CD8-positive, alpha-beta memory T cell (primary cell): ENCODE measurements at regions not wholly inside any gene's neighbourhood (a gene's known extent, or its start where the extent isn't known, plus 50 kb on each side); places are given as distances from the start of the nearest gene placed in this dataset.
A peak's percentile ranks its signal among the peaks of the same experiment; 100 is the strongest.

Experiments
- CTCF ChIA-PET: fragments of 350-600 bp; sonication (Branson Sonifier 250); formaldehyde crosslinking; loops from one replicate; lab custom pipeline; 2021; ENCODE audit warnings: antibody characterized with exemption; lab: Charles Lee
- POLR2A ChIA-PET: fragments of 350-600 bp; sonication (Branson Sonifier 250); formaldehyde crosslinking; loops from one replicate; lab custom pipeline; 2021; ENCODE audit warnings: antibody characterized with exemption; lab: Charles Lee
- DNase-seq, 5 donors: peaks; one replicate each; pipeline versions ENCODE4 v3.0.0 to v3.0.0-alpha.2; 2020 to 2022; ENCODE audit warnings: mixed read lengths in 1 of 5
- H3K27ac ChIP-seq: one replicate; pipeline ENCODE4 v1.7.0; 2013; ENCODE audit warnings: low read depth, mild to moderate bottlenecking, low read length, moderate library complexity
- H3K27me3 ChIP-seq: 2 replicates; pipeline ENCODE4 v1.7.0; 2013; ENCODE audit warnings: low read length, mild to moderate bottlenecking; ENCODE audit not compliant: insufficient read depth, poor library complexity, severe bottlenecking
- H3K36me3 ChIP-seq: 2 replicates; pipeline ENCODE4 v1.7.0; 2013; ENCODE audit warnings: mild to moderate bottlenecking, low read length, moderate library complexity; ENCODE audit not compliant: insufficient read depth
- H3K4me1 ChIP-seq: 2 replicates; pipeline ENCODE4 v1.7.0; 2013; ENCODE audit warnings: mild to moderate bottlenecking, low read length, moderate library complexity; ENCODE audit not compliant: insufficient read depth
- H3K4me3 ChIP-seq: 2 replicates; pipeline ENCODE4 v1.7.0; 2013; ENCODE audit warnings: mild to moderate bottlenecking, low read length
- H3K9me3 ChIP-seq: 2 replicates; pipeline ENCODE4 v1.7.0; 2013; ENCODE audit warnings: mild to moderate bottlenecking, low read length
- H3K27ac Mint-ChIP-seq, 8 donors: one replicate each; pipeline ENCODE4 v1.8.0; 2020 to 2021; ENCODE audit warnings: mixed read lengths in 8 of 8, mild to moderate bottlenecking in 6 of 8, inconsistent platforms in 3 of 8, moderate library complexity in 3 of 8
- H3K27me3 Mint-ChIP-seq, 2 donors: one replicate each; pipeline ENCODE4 v1.8.0; 2020 to 2021; ENCODE audit warnings: mixed read lengths in 2 of 2, mild to moderate bottlenecking in 1 of 2, moderate library complexity in 1 of 2
- H3K36me3 Mint-ChIP-seq, 3 donors: one replicate each; pipeline ENCODE4 v1.8.0; 2020 to 2021; ENCODE audit warnings: mixed read lengths in 3 of 3, inconsistent platforms in 1 of 3, mild to moderate bottlenecking in 1 of 3
- H3K4me1 Mint-ChIP-seq, 3 donors: one replicate each; pipeline ENCODE4 v1.8.0; 2020 to 2021; ENCODE audit warnings: mixed read lengths in 3 of 3, inconsistent platforms in 1 of 3, mild to moderate bottlenecking in 1 of 3
- H3K4me3 Mint-ChIP-seq, 7 donors: one replicate each; pipeline ENCODE4 v1.8.0; 2020 to 2021; ENCODE audit warnings: mixed read lengths in 7 of 7, mild to moderate bottlenecking in 6 of 7, moderate library complexity in 4 of 7, inconsistent platforms in 2 of 7
- H3K9me3 Mint-ChIP-seq, 5 donors: one replicate each; pipeline ENCODE4 v1.8.0; 2020 to 2022; ENCODE audit warnings: mixed read lengths in 5 of 5, mild to moderate bottlenecking in 3 of 5, moderate library complexity in 2 of 5, inconsistent platforms in 1 of 5

DNA sequence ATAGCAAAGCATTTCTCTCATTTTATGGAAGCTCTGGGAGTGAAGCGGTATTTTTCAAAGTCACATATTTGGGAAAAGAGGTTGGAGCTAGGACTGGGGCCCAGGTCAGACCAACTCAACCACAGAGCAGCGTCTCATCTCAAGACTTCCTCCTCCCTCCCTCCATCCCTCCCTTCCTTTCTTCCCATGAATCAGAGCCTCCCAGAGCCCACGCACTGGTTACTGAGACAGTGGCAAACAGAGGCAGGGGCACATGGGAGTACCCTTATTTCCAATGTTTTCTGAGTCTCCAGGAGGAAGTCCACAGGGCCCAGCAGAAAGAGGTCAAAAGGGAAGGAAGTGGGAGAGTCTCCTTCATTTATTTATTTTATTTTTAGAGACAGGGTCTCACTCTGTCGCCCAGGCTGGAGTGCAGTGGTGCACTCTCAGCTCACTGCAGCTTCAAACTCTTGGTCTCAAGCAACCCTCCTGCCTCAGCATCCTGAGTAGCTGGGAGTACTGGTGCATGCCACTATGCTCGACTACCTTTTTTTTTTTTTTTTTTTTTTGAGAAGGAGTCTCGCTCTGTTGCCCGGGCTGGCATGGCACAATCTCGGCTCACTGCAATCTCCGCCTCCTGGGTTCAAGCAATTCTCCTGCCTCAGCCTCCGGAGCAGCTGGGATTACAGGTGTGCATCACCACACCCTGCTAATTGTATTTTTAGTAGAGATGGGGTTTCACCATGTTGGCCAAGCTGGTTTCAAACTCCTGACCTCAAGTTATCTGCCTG, 52.5 kb upstream of the CDKN2AIPNL start:
- Histone ChIP-seq H3K4me1 (peaks cover 14% of the 10 kb centered on the region), H3K27me3 (no peaks in the 10 kb centered on the region), H3K36me3 (no peaks in the 10 kb centered on the region), H3K9me3 (no peaks in the 10 kb centered on the region), H3K27ac (no peak overlapping the region), H3K4me3 (no peak overlapping the region)
- H3K36me3 Mint-ChIP-seq = no peaks in the 10 kb centered on the region
- ChIA-PET CTCF (interaction anchor here (1.6 kb wide), 1 partner anchor 63 kb away, joined by 3 read pairs; no protein-coding TSS in a partner anchor), POLR2A (interaction anchor here (0.6 to 3.6 kb wide), 2 partner anchors 12 to 62 kb away, joined by 8 to 29 read pairs; partner anchors contain the start of gene JADE2)
- DNase-seq = no peak
- H3K27ac Mint-ChIP-seq = peak overlapping the region in 2 of 8 donors; percentile 64 to 66
- peak overlapping the region in 2 of 7 donors; percentile 48 to 87 for H3K4me3 Mint-ChIP-seq
- H3K4me1 Mint-ChIP-seq = peaks cover 6 to 29% (median 10%) of the 10 kb centered on the region in 3 donors
- peaks cover 0 to 2% of the 10 kb centered on the region in 2 donors for H3K27me3 Mint-ChIP-seq
- no peaks in the 10 kb centered on the region for H3K9me3 Mint-ChIP-seq

DNA sequence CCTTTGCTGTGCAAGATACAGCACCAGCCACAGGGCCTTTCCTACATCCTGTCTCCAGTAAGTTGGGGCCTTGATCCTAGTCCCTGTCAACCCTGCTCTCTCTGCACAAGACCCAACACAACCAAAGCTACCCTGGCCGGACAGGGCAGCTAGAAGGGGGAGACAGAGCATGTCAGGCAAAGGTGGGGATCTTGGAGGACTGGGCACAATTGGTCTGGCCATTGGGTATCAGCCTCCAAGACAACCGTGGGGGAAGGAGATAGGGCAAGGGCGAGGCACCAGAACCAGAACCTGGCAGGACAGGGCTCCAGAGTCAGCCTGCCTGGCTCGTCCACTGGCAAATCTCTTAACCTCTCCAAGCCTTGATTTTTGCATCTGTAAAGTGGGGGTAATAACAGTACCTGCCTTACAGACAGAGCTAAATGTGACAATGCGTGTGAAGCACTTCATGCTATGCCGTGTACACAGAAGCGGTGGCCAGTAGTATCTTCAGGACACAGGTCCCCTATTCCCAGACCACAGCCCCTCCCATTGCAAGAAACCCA, 51.6 kb upstream of the CDKN2AIPNL start:
- no peak for DNase-seq
- CTCF ChIA-PET = no interaction called here
- Mint-ChIP-seq H3K9me3 (no peaks in the 10 kb centered on the region), H3K27ac (peak overlapping the region in 1 of 8 donors; percentile 33), H3K36me3 (no peaks in the 10 kb centered on the region), H3K4me3 (peak overlapping the region in 1 of 7 donors; percentile 13), H3K4me1 (peaks cover 6 to 29% (median 10%) of the 10 kb centered on the region in 3 donors), H3K27me3 (peaks cover 0 to 2% of the 10 kb centered on the region in 2 donors)
- POLR2A ChIA-PET = interaction anchor here (0.5 kb wide), 1 partner anchor 26 kb away, joined by 3 read pairs; no protein-coding TSS in a partner anchor
- H3K4me3 ChIP-seq = no peak overlapping the region
- H3K9me3 ChIP-seq = no peaks in the 10 kb centered on the region
- H3K27me3 ChIP-seq = no peaks in the 10 kb centered on the region
- H3K36me3 ChIP-seq = no peaks in the 10 kb centered on the region
- peaks cover 14% of the 10 kb centered on the region for H3K4me1 ChIP-seq
- no peak overlapping the region for H3K27ac ChIP-seq

GRCh38 chr5:134462761-134463160, 51.1 kb upstream of the CDKN2AIPNL start:
- Histone ChIP-seq H3K27me3 (no peaks in the 10 kb centered on the region), H3K9me3 (no peaks in the 10 kb centered on the region), H3K36me3 (no peaks in the 10 kb centered on the region), H3K4me1 (peaks cover 14% of the 10 kb centered on the region), H3K27ac (no peak overlapping the region), H3K4me3 (no peak overlapping the region)
- ChIA-PET POLR2A (no interaction called here), CTCF (no interaction called here)
- peaks cover 6 to 28% (median 10%) of the 10 kb centered on the region in 3 donors for H3K4me1 Mint-ChIP-seq
- no peaks in the 10 kb centered on the region for H3K36me3 Mint-ChIP-seq
- H3K4me3 Mint-ChIP-seq = no peak overlapping the region
- no peak for DNase-seq
- peak overlapping the region in 1 of 8 donors; percentile 88 for H3K27ac Mint-ChIP-seq
- peaks cover 0 to 2% of the 10 kb centered on the region in 2 donors for H3K27me3 Mint-ChIP-seq
- no peaks in the 10 kb centered on the region for H3K9me3 Mint-ChIP-seq

DNA sequence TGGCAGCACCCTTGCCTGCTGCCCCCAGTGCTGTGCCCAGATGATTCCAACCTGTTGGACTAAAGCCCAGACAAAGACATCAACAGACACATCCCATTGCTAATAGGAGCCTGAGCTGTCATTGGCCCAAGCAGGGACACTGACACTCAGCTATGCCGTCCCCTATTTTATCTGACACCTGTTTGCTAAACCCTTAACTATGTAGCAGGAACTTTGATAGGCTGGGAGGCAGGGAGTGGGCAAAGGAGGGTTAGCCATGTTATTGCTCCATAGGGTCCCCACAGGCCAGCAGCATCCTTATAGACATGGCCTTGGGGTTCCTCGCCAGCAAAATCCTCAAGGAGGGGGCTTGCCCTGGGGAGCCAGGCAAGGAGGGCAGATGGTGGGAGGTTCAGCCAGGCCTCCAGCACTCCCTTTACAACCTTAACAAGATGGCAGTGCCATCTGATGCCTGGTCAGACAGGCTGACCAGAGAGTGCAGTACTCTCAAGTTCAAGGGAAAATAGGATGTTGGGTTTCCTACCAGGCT, 50.4 kb upstream of the CDKN2AIPNL start:
- no peaks in the 10 kb centered on the region for H3K36me3 ChIP-seq
- Mint-ChIP-seq H3K9me3 (no peaks in the 10 kb centered on the region), H3K4me3 (peak overlapping the region in 1 of 7 donors; percentile 23), H3K36me3 (no peaks in the 10 kb centered on the region), H3K27me3 (peaks cover 0 to 2% of the 10 kb centered on the region in 2 donors), H3K27ac (peak overlapping the region in 1 of 8 donors; percentile 88), H3K4me1 (peaks cover 6 to 21% (median 10%) of the 10 kb centered on the region in 3 donors)
- no peak for DNase-seq
- no peak overlapping the region for H3K4me3 ChIP-seq
- POLR2A ChIA-PET = no interaction called here
- H3K27ac ChIP-seq = no peak overlapping the region
- H3K4me1 ChIP-seq = peaks cover 12% of the 10 kb centered on the region
- CTCF ChIA-PET = no interaction called here
- no peaks in the 10 kb centered on the region for H3K27me3 ChIP-seq
- H3K9me3 ChIP-seq = no peaks in the 10 kb centered on the region
